ENCODE measurements at regions not wholly inside any gene's neighbourhood (a gene's known extent, or its start where the extent isn't known, plus 50 kb on each side); places are given as distances from the start of the nearest gene placed in this dataset.

GRCh38 chr3:168828943-168829342 lies 733.2 kb upstream of the GOLIM4 start:
- TF ChIP-seq CTCF (IDR thresholded peaks at IDR 0.05): no peak
- ATAC-seq: no peak
- no peak for DNase-seq
- Histone ChIP-seq H3K4me1 (ENCODE audit: low read depth) (no peaks in the 10 kb centered on the region), H3K36me3 (ENCODE audit: low read depth) (no peaks in the 10 kb centered on the region), H3K9me3 (no peaks in the 10 kb centered on the region), H3K4me3 (no peak overlapping the region)
- intact Hi-C loops (cut with DNase I, micrococcal nuclease): no loop called here

- no peaks in the 10 kb centered on the region for H3K4me1 ChIP-seq (ENCODE audit: low read depth)
- H3K9me3 ChIP-seq: no peaks in the 10 kb centered on the region
- H3K4me3 ChIP-seq: no peak overlapping the region
- H3K36me3 ChIP-seq (ENCODE audit: low read depth): no peaks in the 10 kb centered on the region
- ATAC-seq: peak; percentile 83
- no peak for TF ChIP-seq CTCF (IDR thresholded peaks at IDR 0.05)
- intact Hi-C loops (cut with DNase I, micrococcal nuclease): no loop called here
- DNase-seq: peak in 1 of 3 donors; percentile 45
Measured at GRCh38 chr3:168828536-168828935, 732.8 kb upstream of the GOLIM4 start.

- no peaks in the 10 kb centered on the region for H3K9me3 ChIP-seq
- H3K4me3 ChIP-seq: no peak overlapping the region
- H3K36me3 ChIP-seq (ENCODE audit: low read depth): no peaks in the 10 kb centered on the region
- ATAC-seq (peak; percentile 58), DNase-seq (no peak)
- H3K4me1 ChIP-seq (ENCODE audit: low read depth): no peaks in the 10 kb centered on the region
- intact Hi-C loops (cut with DNase I, micrococcal nuclease): no loop called here
- TF ChIP-seq CTCF (IDR thresholded peaks at IDR 0.05): no peak
Measured at GRCh38 chr3:168828014-168828413, 732.3 kb upstream of the GOLIM4 start.

- no peak overlapping the region for H3K4me3 ChIP-seq
- ATAC-seq (peak; percentile 15), DNase-seq (no peak)
- no peaks in the 10 kb centered on the region for H3K9me3 ChIP-seq
- no peaks in the 10 kb centered on the region for H3K4me1 ChIP-seq (ENCODE audit: low read depth)
- intact Hi-C loops (cut with DNase I, micrococcal nuclease): no loop called here
- no peak for TF ChIP-seq CTCF (IDR thresholded peaks at IDR 0.05)
- no peaks in the 10 kb centered on the region for H3K36me3 ChIP-seq (ENCODE audit: low read depth)
Measured at GRCh38 chr3:168824107-168824506, 728.4 kb upstream of the GOLIM4 start.

- H3K4me1 ChIP-seq (ENCODE audit: low read depth): no peaks in the 10 kb centered on the region
- no peaks in the 10 kb centered on the region for H3K9me3 ChIP-seq
- no peaks in the 10 kb centered on the region for H3K36me3 ChIP-seq (ENCODE audit: low read depth)
- no peak for DNase-seq
- ATAC-seq: no peak
- intact Hi-C loops (cut with DNase I, micrococcal nuclease): no loop called here
- H3K4me3 ChIP-seq: no peak overlapping the region
- TF ChIP-seq CTCF (IDR thresholded peaks at IDR 0.05): no peak
Measured at GRCh38 chr3:168823466-168823865, 727.7 kb upstream of the GOLIM4 start.

GRCh38 chr3:168820810-168821415 lies 725.2 kb upstream of the GOLIM4 start:
- no peaks in the 10 kb centered on the region for H3K36me3 ChIP-seq (ENCODE audit: low read depth)
- no peaks in the 10 kb centered on the region for H3K4me1 ChIP-seq (ENCODE audit: low read depth)
- DNase-seq (no peak), ATAC-seq (no peak)
- no peak overlapping the region for H3K4me3 ChIP-seq
- no peaks in the 10 kb centered on the region for H3K9me3 ChIP-seq
- intact Hi-C loops (cut with DNase I, micrococcal nuclease): no loop called here
- TF ChIP-seq CTCF (IDR thresholded peaks at IDR 0.05): no peak
